Osteoblast (primary cell): ENCODE measurements at regions not wholly inside any gene's neighbourhood (a gene's known extent, or its start where the extent isn't known, plus 50 kb on each side); places are given as distances from the start of the nearest gene placed in this dataset.
A peak's percentile ranks its signal among the peaks of the same experiment; 100 is the strongest.
"Not testable (repeated sequence)": the region's sequence is repeated elsewhere in the genome, so short reads cannot be mapped to it uniquely, and the experiment has no call there.

Experiments
- DNase-seq: peaks from one replicate; pipeline ENCODE4 v3.0.0; 2011; ENCODE audit warnings: low spot score, mixed read lengths; ENCODE audit not compliant: insufficient read length; ENCODE audit errors: missing footprints
- H2AFZ ChIP-seq: 2 replicates; pipeline ENCODE4 v1.6.0; 2011; ENCODE audit warnings: mild to moderate bottlenecking, low read length
- H3K27ac ChIP-seq: 2 replicates; pipeline ENCODE4 v1.5.1; 2011; ENCODE audit warnings: mild to moderate bottlenecking, low read depth, low read length, moderate library complexity
- H3K27me3 ChIP-seq: 2 replicates; pipeline ENCODE4 v1.6.0; 2012; ENCODE audit warnings: mild to moderate bottlenecking, control low read depth, inconsistent platforms, low read length, moderate library complexity; ENCODE audit not compliant: insufficient read depth
- H3K36me3 ChIP-seq: 2 replicates; pipeline ENCODE4 v1.5.1; 2011; ENCODE audit warnings: mild to moderate bottlenecking, low read length, control low read depth, moderate library complexity; ENCODE audit not compliant: insufficient read depth
- H3K4me1 ChIP-seq: 2 replicates; pipeline ENCODE4 v1.5.1; 2011; ENCODE audit warnings: mild to moderate bottlenecking, low read length, control low read depth, moderate library complexity; ENCODE audit not compliant: insufficient read depth
- H3K4me2 ChIP-seq: 2 replicates; pipeline ENCODE4 v1.6.0; 2011; ENCODE audit warnings: mild to moderate bottlenecking, low read length; ENCODE audit not compliant: insufficient read depth
- H3K4me3 ChIP-seq: fragments of 200-600 bp; sonication (generic); 3 replicates; pipeline ENCODE4 v1.5.1; 2012; ENCODE audit warnings: mild to moderate bottlenecking, low read length, inconsistent platforms; ENCODE audit not compliant: insufficient read depth
- H3K79me2 ChIP-seq: 2 replicates; pipeline ENCODE4 v1.6.0; 2012; ENCODE audit warnings: mild to moderate bottlenecking, low read length, control low read depth, inconsistent platforms; ENCODE audit not compliant: insufficient read depth
- H3K9me3 ChIP-seq: 2 replicates; pipeline ENCODE4 v1.5.1; 2011; ENCODE audit warnings: low read depth, low read length, control low read depth
- H4K20me1 ChIP-seq: 2 replicates; pipeline ENCODE4 v1.6.0; 2012; ENCODE audit warnings: mild to moderate bottlenecking, low read length, control low read depth; ENCODE audit not compliant: insufficient read depth
- CTCF ChIP-seq: IDR thresholded peaks from 2 replicates; pipeline ENCODE4 v1.5.1; 2011; ENCODE audit warnings: mild to moderate bottlenecking, low read depth, low read length, moderate library complexity; ENCODE audit errors: extremely low read depth

- no peak overlapping the region for H3K27ac ChIP-seq
- DNase-seq = peak; percentile 6
Observed at GRCh38 chr13:22801402-22802003, 379.3 kb upstream of the SGCG start.

GRCh38 chr13:22812793-22813192 lies 368.0 kb upstream of the SGCG start:
- TF ChIP-seq CTCF = no peak

More at GRCh38 chr13:22801402-22802003, 379.3 kb upstream of the SGCG start:
- no peak overlapping the region for H3K4me2 ChIP-seq
- H3K27me3 ChIP-seq = no peaks in the 10 kb centered on the region
- H3K4me1 ChIP-seq = no peaks in the 10 kb centered on the region
- H2AFZ ChIP-seq = no peak overlapping the region
- no peaks in the 10 kb centered on the region for H4K20me1 ChIP-seq
- H3K9me3 ChIP-seq = no peaks in the 10 kb centered on the region
- H3K36me3 ChIP-seq = no peaks in the 10 kb centered on the region
- peak overlapping the region; percentile 1 for H3K4me3 ChIP-seq
- H3K79me2 ChIP-seq = no peaks in the 10 kb centered on the region
- no peak for TF ChIP-seq CTCF

GRCh38 chr13:22813531-22814377 lies 367.0 kb upstream of the SGCG start:
- not testable (repeated sequence) for H3K27ac ChIP-seq, H3K4me1 ChIP-seq, H3K27me3 ChIP-seq, H3K9me3 ChIP-seq, DNase-seq, H4K20me1 ChIP-seq, H3K4me3 ChIP-seq, H2AFZ ChIP-seq, H3K4me2 ChIP-seq, H3K79me2 ChIP-seq, H3K36me3 ChIP-seq

More at GRCh38 chr13:22812793-22813192, 368.0 kb upstream of the SGCG start:
- Histone ChIP-seq H3K4me2 (no peak overlapping the region), H3K4me3 (no peak overlapping the region), H3K27me3 (no peaks in the 10 kb centered on the region), H3K4me1 (no peaks in the 10 kb centered on the region), H4K20me1 (no peaks in the 10 kb centered on the region), H2AFZ (no peak overlapping the region), H3K36me3 (no peaks in the 10 kb centered on the region), H3K79me2 (no peaks in the 10 kb centered on the region), H3K27ac (no peak overlapping the region), H3K9me3 (no peaks in the 10 kb centered on the region)
- no peak for DNase-seq

GRCh38 chr13:22814433-22814832 lies 366.3 kb upstream of the SGCG start:
- not testable (repeated sequence) for H3K27ac ChIP-seq, H3K79me2 ChIP-seq, H4K20me1 ChIP-seq, H3K9me3 ChIP-seq, H3K4me2 ChIP-seq, H3K4me1 ChIP-seq, H2AFZ ChIP-seq, H3K36me3 ChIP-seq, DNase-seq, H3K27me3 ChIP-seq, H3K4me3 ChIP-seq

GRCh38 chr13:22821589-22821988 lies 359.2 kb upstream of the SGCG start:
- TF ChIP-seq CTCF = no peak
- H3K27ac ChIP-seq = no peak overlapping the region
- H4K20me1 ChIP-seq = no peaks in the 10 kb centered on the region
- H3K4me1 ChIP-seq = no peaks in the 10 kb centered on the region
- no peaks in the 10 kb centered on the region for H3K36me3 ChIP-seq
- no peaks in the 10 kb centered on the region for H3K27me3 ChIP-seq
- H3K9me3 ChIP-seq = no peaks in the 10 kb centered on the region
- no peak overlapping the region for H2AFZ ChIP-seq
- H3K4me2 ChIP-seq = no peak overlapping the region
- no peaks in the 10 kb centered on the region for H3K79me2 ChIP-seq
- no peak for DNase-seq
- H3K4me3 ChIP-seq = no peak overlapping the region
